Inferior parietal cortex (tissue), 1 donor: ENCODE measurements at regions not wholly inside any gene's neighbourhood (a gene's known extent, or its start where the extent isn't known, plus 50 kb on each side); places are given as distances from the start of the nearest gene placed in this dataset.

Experiments used
- DNase-seq: peaks from one replicate; pipeline ENCODE4 v3.0.0-alpha.2; 2016; ENCODE audit errors: extremely low spot score

GRCh38 chr2:20539776-20540586 lies 93.1 kb downstream of the RHOB start:
- DNase-seq = no peak

- DNase-seq = no peak
Measured at GRCh38 chr2:20540587-20541293, 93.9 kb downstream of the RHOB start.

- no peak for DNase-seq
Measured at GRCh38 chr2:20541294-20541640, 94.4 kb downstream of the RHOB start.

- no peak for DNase-seq
Measured at GRCh38 chr2:20541651-20542050, 94.8 kb downstream of the RHOB start.

GRCh38 chr2:20542269-20542668 lies 95.4 kb downstream of the RHOB start:
- DNase-seq = no peak

- no peak for DNase-seq
Measured at GRCh38 chr2:20542746-20543468, 96.0 kb downstream of the RHOB start.

GRCh38 chr2:20543469-20544152 lies 96.7 kb downstream of the RHOB start:
- DNase-seq = peak; percentile 25

- no peak for DNase-seq
Measured at GRCh38 chr2:20544153-20544747, 97.4 kb downstream of the RHOB start.

GRCh38 chr2:20549144-20549543 lies 101.8 kb downstream of the HS1BP3 start:
- DNase-seq = no peak

- no peak for DNase-seq
Measured at GRCh38 chr2:20549691-20550348, 101.1 kb downstream of the HS1BP3 start.

GRCh38 chr2:20551260-20551944 lies 99.5 kb downstream of the HS1BP3 start:
- no peak for DNase-seq

- no peak for DNase-seq
Measured at GRCh38 chr2:20551945-20552328, 99.0 kb downstream of the HS1BP3 start.

- DNase-seq = no peak
Measured at GRCh38 chr2:20552847-20553246, 98.1 kb downstream of the HS1BP3 start.

- no peak for DNase-seq
Measured at GRCh38 chr2:20553580-20553979, 97.3 kb downstream of the HS1BP3 start.

GRCh38 chr2:20555954-20556353 lies 94.9 kb downstream of the HS1BP3 start:
- no peak for DNase-seq

- DNase-seq = no peak
Measured at GRCh38 chr2:20556756-20557155, 94.1 kb downstream of the HS1BP3 start.

GRCh38 chr2:20557226-20557625 lies 93.7 kb downstream of the HS1BP3 start:
- no peak for DNase-seq

GRCh38 chr2:20557635-20558034 lies 93.3 kb downstream of the HS1BP3 start:
- DNase-seq = no peak

GRCh38 chr2:20558391-20559150 lies 92.3 kb downstream of the HS1BP3 start:
- DNase-seq = no peak

- DNase-seq = no peak
Measured at GRCh38 chr2:20559277-20559676, 91.6 kb downstream of the HS1BP3 start.
